ENCODE measurements at regions not wholly inside any gene's neighbourhood (a gene's known extent, or its start where the extent isn't known, plus 50 kb on each side); places are given as distances from the start of the nearest gene placed in this dataset.

DNA sequence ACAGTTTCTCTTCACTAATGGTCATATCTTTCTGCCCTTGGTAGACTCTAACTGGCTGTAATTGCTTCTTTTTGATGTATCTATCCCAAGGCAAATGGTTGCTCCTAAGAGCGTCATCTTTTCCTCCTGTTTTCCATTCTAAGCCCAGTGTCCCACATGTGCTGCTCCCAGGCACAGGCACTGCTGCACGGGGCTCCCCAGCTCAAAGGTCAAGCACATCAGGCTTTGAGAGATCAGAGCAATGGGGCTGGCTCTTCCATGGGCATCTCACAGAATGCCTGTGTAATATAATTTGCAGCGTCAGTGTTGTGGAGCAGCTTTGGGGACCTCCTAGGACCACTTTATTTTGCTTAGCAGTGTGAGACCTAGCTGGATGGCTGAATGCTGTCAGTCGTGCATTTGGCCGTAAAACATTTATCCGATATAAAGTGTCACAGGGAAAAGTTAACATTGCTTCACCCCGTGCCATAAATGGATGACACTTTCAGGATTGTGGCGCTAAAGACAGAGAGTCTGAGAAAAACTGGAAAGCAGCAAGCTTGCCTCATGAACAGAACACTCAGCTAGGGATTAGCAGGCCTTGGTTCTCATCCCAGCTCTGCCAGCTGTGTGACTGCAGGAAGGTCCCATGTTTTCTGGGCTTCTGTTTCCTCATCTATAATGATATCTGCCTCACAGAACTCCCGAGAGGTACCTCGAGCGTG is 277.5 kb upstream of the TBL1XR1 start (continued):
- TF ChIP-seq ZNF17 (CRISPR knock-in tag; IDR thresholded peaks at IDR 0.05) = no peak
- TF ChIP-seq ZNF207 (IDR thresholded peaks at IDR 0.05; ENCODE audit: borderline replicate concordance) = no peak
- no peak for TF ChIP-seq TARDBP (CRISPR knock-in tag; IDR thresholded peaks at IDR 0.05)
- no peak for TF ChIP-seq ZNF674 (CRISPR knock-in tag; IDR thresholded peaks at IDR 0.05; ENCODE audit: low read depth)

DNA sequence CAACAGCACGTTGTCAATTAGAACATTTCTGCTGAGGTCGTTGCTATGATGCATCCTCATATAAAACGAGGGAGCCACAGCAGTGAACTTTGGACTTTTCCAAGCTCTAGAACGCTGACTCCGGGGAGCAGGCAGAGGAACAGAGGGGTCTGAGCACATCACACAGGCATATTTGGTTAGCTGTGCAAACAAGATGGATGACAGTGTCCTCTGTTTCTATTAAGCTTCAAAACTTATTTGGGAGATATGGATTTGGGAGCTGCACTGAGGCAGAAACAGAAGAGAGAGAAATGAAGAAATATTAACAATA is 278.0 kb upstream of the TBL1XR1 start:
- no peak overlapping the region for H3K27ac ChIP-seq (ENCODE audit: extremely low read length, insufficient read depth, low read length)
- no peaks in the 10 kb centered on the region for H3K9me3 ChIP-seq (ENCODE audit: low read length)
- no peaks in the 10 kb centered on the region for H3K36me3 ChIP-seq (replicated peaks in 1 of 2; ENCODE audit: control insufficient read depth in 1 of 2, insufficient read depth in 2 of 2, low read length in 2 of 2)
- no TSS peak for BruUV-seq (replicated peaks)
- H3K4me3 ChIP-seq (replicated peaks in 1 of 3; ENCODE audit: insufficient read depth in 1 of 3, low read depth in 2 of 3, low read length in 3 of 3) = peak overlapping the region in 2 of 3 experiments; percentile 18 to 34; a peak in 2 of 6 replicates
- H3K4me1 ChIP-seq (ENCODE audit: insufficient read depth, low read length) = peaks cover 43% of the 10 kb centered on the region
- no peak overlapping the region for H2AFZ ChIP-seq (ENCODE audit: low read length)
- DNase-seq (ENCODE audit: low spot score) = peak; percentile 64
- ChIA-PET POLR2A (interaction anchor here (0.7 to 1.0 kb wide), 4 partner anchors 10 to 279 kb away, joined by 3 to 4 read pairs (median 3); no protein-coding TSS in a partner anchor), CTCF (ENCODE audit: low intra/inter-chr PET ratio, low total read pairs) (no interaction called here)
- 0% methylated on average over 4 of the region's 5 CpGs for WGBS (ENCODE audit: low lambda C conversion rate)
- peak; percentile 78 for ATAC-seq
- no peaks in the 10 kb centered on the region for H3K27me3 ChIP-seq (ENCODE audit: control insufficient read depth in 1 of 2, insufficient read depth in 2 of 2, low read length in 2 of 2)
- no peaks in the 10 kb centered on the region for H4K20me1 ChIP-seq (ENCODE audit: insufficient read depth, low read length)
- no peaks in the 10 kb centered on the region for H3K79me2 ChIP-seq (ENCODE audit: insufficient read depth, low read length)
- in situ Hi-C loops (cut with HindIII; ENCODE audit: extremely low pct_ligation_motif_present, low pct_unique_long_range_greater_than_20kb) = no loop called here
- FAIRE-seq = peak; percentile 28
- peak overlapping the region; percentile 82 for H3K4me2 ChIP-seq (ENCODE audit: low read depth, low read length)
- intact Hi-C loops (cut with micrococcal nuclease; ENCODE audit: unreplicated experiment) = loop anchor here (10.0 kb wide), 1 partner anchor 421 kb away; no protein-coding TSS in a partner anchor
- H3K9ac ChIP-seq (ENCODE audit: insufficient read depth, low read depth, low read length) = peak overlapping the region; percentile 11; the same call in 1 of the 2 replicates
- TF ChIP-seq, protein P1, sequence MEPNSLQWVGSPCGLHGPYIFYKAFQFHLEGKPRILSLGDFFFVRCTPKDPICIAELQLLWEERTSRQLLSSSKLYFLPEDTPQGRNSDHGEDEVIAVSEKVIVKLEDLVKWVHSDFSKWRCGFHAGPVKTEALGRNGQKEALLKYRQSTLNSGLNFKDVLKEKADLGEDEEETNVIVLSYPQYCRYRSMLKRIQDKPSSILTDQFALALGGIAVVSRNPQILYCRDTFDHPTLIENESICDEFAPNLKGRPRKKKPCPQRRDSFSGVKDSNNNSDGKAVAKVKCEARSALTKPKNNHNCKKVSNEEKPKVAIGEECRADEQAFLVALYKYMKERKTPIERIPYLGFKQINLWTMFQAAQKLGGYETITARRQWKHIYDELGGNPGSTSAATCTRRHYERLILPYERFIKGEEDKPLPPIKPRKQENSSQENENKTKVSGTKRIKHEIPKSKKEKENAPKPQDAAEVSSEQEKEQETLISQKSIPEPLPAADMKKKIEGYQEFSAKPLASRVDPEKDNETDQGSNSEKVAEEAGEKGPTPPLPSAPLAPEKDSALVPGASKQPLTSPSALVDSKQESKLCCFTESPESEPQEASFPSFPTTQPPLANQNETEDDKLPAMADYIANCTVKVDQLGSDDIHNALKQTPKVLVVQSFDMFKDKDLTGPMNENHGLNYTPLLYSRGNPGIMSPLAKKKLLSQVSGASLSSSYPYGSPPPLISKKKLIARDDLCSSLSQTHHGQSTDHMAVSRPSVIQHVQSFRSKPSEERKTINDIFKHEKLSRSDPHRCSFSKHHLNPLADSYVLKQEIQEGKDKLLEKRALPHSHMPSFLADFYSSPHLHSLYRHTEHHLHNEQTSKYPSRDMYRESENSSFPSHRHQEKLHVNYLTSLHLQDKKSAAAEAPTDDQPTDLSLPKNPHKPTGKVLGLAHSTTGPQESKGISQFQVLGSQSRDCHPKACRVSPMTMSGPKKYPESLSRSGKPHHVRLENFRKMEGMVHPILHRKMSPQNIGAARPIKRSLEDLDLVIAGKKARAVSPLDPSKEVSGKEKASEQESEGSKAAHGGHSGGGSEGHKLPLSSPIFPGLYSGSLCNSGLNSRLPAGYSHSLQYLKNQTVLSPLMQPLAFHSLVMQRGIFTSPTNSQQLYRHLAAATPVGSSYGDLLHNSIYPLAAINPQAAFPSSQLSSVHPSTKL (CRISPR knock-in tag; IDR thresholded peaks at IDR 0.05) = 0 out of 2 replicates have a peak, but pooled peaks have one; percentile 18
- 0 out of 2 replicates have a peak, but pooled peaks have one; percentile 24 for TF ChIP-seq ZSCAN29 (CRISPR knock-in tag; conservative IDR thresholded peaks at IDR 0.05)
- TF ChIP-seq ARID2 (CRISPR knock-in tag; IDR thresholded peaks at IDR 0.05; ENCODE audit: borderline replicate concordance) = 0 out of 2 replicates have a peak, but pooled peaks have one; percentile 25
- no peak for TF ChIP-seq ZNF644 (CRISPR knock-in tag; IDR thresholded peaks at IDR 0.05; ENCODE audit: low read depth)
- TF ChIP-seq HDAC1 (CRISPR knock-in tag; IDR thresholded peaks at IDR 0.05) = 0 out of 2 replicates have a peak, but pooled peaks have one; percentile 3
- 0 out of 2 replicates have a peak, but pooled peaks have one; percentile 13 for TF ChIP-seq ZNF292 (CRISPR knock-in tag; IDR thresholded peaks at IDR 0.05; ENCODE audit: borderline replicate concordance, low read depth)
- TF ChIP-seq FOXA3 (CRISPR knock-in tag; IDR thresholded peaks at IDR 0.05) = peak; percentile 77
- peak; percentile 67; the same call in 1 of the 2 replicates for TF ChIP-seq KDM1A (CRISPR knock-in tag; IDR thresholded peaks at IDR 0.05)
- 0 out of 2 replicates have a peak, but pooled peaks have one; percentile 26 for TF ChIP-seq ZNF605 (CRISPR knock-in tag; IDR thresholded peaks at IDR 0.05)
- peak; percentile 47; the same call in 1 of the 2 replicates for TF ChIP-seq HNF4G (IDR thresholded peaks at IDR 0.05; ENCODE audit: borderline replicate concordance, low read depth, low read length)
- no peak for TF ChIP-seq HNF4G (CRISPR knock-in tag; IDR thresholded peaks at IDR 0.05; ENCODE audit: borderline replicate concordance, low read depth)
- TF ChIP-seq FOSL2 (CRISPR knock-in tag; IDR thresholded peaks at IDR 0.05) = peak; percentile 24; the same call in 1 of the 2 replicates
- TF ChIP-seq, protein P2, sequence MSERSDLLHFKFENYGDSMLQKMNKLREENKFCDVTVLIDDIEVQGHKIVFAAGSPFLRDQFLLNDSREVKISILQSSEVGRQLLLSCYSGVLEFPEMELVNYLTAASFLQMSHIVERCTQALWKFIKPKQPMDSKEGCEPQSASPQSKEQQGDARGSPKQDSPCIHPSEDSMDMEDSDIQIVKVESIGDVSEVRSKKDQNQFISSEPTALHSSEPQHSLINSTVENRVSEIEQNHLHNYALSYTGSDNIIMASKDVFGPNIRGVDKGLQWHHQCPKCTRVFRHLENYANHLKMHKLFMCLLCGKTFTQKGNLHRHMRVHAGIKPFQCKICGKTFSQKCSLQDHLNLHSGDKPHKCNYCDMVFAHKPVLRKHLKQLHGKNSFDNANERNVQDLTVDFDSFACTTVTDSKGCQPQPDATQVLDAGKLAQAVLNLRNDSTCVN (CRISPR knock-in tag; IDR thresholded peaks at IDR 0.05; ENCODE audit: borderline replicate concordance) = peak; percentile 67; the same call in 1 of the 2 replicates
- TF ChIP-seq ZNF878 (CRISPR knock-in tag; IDR thresholded peaks at IDR 0.05) = no peak
